DMS 273 (cell line): ENCODE measurements at regions not wholly inside any gene's neighbourhood (a gene's known extent, or its start where the extent isn't known, plus 50 kb on each side); places are given as distances from the start of the nearest gene placed in this dataset.
"Not testable (repeated sequence)": the region's sequence is repeated elsewhere in the genome, so short reads cannot be mapped to it uniquely, and the experiment has no call there.

Experiments used
- DNase-seq: peaks from one replicate; lab custom pipeline; 2025; ENCODE audit not compliant: unreplicated experiment; lab: John Stamatoyannopoulos, UW

DNA sequence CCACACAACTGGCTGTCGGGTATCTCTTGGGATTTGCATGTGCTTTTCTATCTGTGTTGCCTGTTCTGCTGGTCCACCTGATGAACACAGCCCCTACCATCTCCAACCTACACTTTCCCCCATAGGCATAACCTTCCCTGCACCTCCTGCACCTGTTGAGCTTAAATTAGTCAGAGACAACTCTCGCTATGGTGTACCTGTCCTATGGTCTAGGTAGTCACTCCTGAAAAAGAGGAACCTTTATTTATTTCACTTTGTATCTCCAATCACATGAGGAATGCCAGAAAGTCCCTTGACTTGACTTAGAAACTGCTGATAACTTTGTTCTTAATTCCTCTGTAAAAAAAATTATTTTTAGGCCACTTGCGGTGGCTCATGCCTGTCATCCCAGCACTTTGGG is 338.1 kb downstream of the DHRSX start:
- no peak for DNase-seq

DNA sequence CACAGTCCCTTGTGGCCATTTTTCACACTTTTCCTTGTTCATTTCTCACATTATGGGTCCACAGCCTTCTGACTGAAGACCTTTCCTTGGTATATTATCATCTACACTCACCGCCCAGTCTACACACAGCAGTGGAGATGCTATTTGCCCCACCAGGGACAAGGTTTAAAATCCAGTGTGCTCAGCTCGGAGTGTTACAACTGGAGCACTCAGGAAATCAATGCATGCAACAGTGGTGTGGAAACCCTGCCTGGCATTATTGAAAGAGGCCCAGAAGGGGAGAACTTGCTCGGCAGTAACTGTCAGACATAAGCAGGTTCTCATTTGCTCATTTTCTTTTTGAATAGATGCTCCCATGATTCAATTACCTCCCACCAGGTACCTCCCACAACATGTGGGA is 340.9 kb downstream of the DHRSX start:
- no peak for DNase-seq

DNA sequence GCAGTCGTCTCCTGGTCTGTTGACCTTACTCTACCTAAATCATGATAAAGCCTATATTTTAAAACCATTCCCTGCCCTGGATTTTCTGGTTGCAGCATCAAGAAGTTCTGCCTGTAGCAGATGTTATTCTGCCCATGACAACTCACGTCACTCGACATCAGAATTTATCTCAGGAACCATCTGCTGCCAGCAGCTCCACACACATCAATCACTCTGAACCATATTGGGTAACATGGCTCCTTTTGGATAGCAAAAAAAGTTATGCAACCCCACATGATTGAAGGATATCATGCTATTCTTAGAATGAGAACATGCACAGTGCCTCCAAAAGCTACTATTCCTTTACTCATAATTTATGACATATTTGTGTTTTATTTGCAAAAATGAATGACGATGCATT is 341.4 kb downstream of the DHRSX start:
- DNase-seq, result peak; percentile 22

DNA sequence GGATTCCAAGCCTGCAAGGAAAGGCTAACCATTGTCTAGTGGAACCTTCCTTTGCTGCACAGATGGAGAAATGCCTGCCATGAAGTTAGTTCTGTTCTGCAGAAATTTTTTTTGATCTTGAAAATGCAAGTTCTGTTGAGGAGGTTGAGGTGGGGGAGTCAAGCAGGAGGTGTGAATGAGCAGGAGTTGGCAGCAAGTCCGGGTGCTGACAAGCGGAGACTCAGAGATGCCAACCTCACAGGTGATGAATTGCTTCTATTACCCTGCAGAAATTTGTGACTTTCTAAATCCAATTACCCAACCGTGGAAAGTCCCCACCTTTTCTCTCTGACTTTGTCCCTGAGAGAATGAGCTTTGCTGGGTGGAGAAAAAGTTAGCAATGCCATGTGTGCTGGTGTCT is 350.1 kb downstream of the DHRSX start:
- no peak for DNase-seq

DNA sequence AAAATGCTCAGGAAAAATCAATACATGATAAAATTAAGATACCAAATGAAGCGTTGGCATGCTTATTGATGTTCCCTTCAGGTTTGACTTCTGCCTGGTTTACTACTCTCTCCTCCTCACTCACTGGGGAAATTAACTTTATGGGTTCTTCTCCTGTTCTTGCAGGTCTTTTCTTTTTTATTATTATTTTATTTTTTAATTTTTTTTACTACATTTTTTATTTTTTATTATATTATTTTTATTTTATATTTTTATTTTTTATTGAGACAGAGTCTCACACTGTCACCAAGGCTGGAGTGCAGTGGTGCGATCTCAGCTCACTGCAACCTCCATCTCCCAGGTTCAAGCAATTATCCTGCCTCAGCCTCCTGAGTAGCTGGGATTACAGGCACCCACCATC is 350.8 kb downstream of the DHRSX start:
- DNase-seq, result not testable (repeated sequence)

DNA sequence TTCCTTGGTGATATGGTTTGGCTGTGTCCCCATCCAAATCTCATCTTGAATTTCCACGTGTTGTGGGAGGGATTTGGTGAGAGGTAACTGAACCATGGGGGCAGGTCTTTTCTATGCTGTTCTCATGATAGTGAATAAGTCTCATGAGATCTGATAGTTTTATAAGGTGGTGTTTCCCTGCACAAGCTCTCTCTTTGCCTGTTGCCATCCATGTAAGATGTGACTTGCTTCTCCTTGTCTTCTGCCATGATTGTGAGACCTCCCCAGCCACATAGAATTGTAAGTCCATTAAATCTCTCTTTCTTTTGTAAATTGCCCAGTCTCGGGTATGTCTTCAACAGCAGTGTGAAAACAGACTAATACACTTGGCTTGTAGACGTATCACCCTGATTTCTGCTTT is 351.7 kb downstream of the DHRSX start:
- not testable (repeated sequence) for DNase-seq

DNA sequence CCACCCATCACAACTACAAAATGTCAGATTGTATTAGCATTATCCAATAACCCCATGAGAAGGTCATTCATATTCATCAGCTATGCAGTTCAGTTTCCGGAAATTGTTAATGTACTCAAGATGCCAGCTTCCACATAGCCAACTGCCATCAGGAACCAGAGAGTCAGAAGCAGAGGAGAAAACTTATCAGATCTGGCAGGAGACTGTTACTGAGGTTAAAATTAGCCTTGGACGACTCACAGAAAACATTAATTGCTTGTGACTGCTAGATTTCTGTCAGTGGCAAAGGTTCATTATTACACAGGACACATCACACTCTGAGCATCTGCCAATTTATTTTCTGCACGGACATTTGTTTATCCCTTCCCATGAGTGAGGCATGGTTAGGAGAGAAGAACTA is 352.8 kb downstream of the DHRSX start:
- no peak for DNase-seq

DNA sequence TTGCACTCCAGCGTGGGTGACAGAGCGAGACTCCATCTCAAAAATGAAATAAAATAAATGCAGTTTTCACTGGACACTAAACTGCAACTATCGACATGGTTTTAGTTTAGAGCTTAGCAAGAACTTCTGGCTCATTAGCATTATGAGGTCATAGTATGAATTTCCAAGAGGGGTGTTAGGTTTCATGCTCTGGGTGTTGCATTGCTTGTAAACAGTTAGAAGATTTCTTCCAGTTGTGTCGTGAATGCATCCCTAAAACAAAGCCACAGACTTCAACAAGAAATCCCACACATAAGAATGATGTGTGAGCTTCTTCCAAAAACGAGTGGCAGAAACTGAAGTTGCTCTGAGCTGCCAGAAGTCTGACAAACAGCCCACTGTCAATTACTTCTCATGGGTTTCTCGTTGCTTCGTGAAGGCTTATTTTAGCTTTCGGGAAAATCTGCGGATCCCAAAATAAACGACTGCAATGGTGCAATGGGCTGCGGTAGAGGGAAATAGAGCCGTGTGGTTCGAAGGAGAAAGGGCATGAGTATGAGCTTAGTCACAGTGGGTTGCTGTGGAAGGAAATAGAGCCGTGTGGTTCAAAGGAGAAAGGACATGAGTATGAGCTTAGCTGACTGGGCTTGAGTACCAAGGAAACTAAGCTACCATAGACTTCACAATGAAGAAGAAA is 354.9 kb downstream of the DHRSX start:
- peak; percentile 17 for DNase-seq

DNA sequence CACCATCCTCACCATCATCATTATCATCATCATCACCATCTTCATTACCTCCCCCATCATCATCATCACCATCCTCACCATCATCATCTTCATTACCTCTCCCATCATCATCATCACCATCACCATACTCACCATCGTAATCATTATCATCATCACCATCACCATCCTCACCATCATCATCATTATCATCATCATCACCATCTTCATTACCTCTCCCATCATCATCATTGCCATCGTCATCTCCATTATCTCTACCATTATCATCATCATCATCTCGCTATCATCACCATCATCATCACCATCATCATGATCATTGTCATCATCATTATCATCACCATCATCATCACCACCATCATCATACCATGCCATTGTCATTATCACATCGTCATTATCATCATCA is 362.9 kb downstream of the DHRSX start:
- DNase-seq, result no peak

DNA sequence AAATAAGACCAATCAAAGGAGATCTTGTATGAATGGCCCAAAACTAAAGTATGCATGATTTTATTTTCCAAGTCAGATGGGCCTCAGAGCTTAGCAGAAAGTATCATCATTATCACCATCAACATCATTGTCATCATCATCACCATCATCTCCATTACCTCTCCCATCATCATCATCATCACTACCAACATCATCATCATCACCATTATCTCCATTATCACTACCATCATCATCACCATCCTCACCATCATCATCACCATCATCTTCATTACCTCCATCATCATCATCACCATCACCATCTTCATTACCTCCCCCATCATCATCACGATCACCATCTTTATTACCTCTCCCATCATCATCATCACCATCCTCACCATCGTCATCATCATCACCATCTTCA is 363.9 kb downstream of the DHRSX start:
- DNase-seq, result no peak

DNA sequence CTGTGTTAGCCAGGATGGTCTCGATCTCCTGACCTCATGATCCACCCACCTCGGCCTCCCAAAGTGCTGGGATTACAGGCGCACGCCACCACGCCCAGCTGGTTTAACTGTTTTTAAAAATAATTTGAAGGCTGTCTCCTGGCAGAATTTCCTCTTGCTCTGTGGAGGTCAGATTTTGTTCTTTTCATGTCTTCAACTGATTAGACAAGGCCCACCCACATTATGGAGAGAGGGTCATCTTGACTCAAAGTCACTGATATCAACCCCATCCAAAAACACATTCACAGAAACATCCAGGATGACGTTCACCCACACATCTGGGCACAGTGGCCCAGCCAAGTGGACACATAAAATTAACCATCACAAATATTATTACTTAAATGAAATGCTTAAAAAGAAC is 365.4 kb downstream of the DHRSX start:
- no peak for DNase-seq

DNA sequence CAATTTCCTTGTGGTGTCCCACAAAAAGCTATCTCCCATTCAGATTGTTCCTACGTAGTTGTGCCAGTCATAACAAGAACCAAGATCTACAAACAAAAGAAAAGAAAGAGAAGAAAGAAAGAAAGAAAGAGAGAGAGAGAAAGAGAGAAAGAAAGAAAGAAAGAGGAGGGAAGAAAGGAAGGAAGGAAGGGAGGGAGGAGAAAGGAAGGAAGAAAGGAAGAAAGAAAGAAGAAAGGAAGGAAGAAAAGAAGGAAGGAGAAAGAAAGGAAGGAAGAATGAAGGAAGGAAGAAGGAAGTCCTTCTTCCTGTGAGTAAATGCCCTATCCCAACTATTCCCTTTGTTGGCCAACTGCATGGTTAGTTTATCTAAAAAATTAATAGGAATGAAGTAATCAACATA is 366.0 kb downstream of the DHRSX start:
- DNase-seq, result no peak
